HG03378 (cell line): ENCODE measurements at regions not wholly inside any gene's neighbourhood (a gene's known extent, or its start where the extent isn't known, plus 50 kb on each side); places are given as distances from the start of the nearest gene placed in this dataset.
"Not testable (repeated sequence)": the region's sequence is repeated elsewhere in the genome, so short reads cannot be mapped to it uniquely, and the experiment has no call there.

Experiments
- ATAC-seq: cut with Tn5 transposase; IDR thresholded peaks from one replicate; pipeline ENCODE4 v1.9.1; 2021; ENCODE audit warnings: mild to moderate bottlenecking, moderate library complexity; ENCODE audit not compliant: unreplicated experiment

DNA sequence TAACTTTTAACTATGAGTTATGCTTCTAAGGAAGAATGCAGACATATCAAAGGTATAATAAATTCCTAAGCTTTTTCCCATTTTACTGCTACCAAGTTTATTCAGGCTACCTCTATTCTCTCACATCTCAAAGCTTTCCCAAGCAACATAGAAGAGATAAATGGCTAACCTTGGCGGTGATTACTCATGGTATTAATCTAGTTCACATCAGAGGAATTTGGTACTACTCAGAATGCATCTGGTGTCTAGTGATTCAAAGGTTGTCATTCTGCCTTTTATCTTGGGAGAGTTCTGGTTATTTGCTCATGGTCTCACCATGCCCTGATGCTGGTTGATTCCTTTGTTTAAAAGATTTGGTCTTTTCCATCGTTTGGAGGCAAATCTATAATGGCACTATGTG is 182.7 kb downstream of the TAF11L14 start:
- no peak for ATAC-seq

- ATAC-seq = no peak
These were observed 183.7 kb downstream of the TAF11L14 start for GRCh38 chr5:17817990-17818389.

DNA sequence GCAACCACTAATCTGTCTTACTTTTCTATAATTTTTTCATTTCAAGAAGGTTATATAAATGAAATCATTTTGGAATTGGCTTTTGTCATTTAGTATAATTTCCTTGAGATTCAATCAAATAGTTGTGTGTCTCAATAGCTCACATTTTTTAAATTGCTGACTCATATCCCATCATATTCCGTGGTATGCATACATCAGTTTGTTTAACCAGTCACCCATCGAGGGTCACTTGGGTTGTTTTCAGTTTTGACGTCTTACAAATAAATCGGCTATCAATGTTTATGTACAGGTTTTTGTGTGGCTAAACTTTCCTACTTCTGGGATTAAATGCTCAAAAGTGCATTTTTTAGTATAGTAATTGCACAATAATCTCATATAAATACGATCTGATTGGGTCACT is 185.5 kb downstream of the TAF11L14 start:
- no peak for ATAC-seq

GRCh38 chr5:17828681-17829080 is 194.4 kb downstream of the TAF11L14 start:
- ATAC-seq = no peak

- ATAC-seq = no peak
These were observed 195.2 kb downstream of the TAF11L14 start for GRCh38 chr5:17829456-17829855.

GRCh38 chr5:17831279-17831678 is 197.0 kb downstream of the TAF11L14 start:
- ATAC-seq = no peak

DNA sequence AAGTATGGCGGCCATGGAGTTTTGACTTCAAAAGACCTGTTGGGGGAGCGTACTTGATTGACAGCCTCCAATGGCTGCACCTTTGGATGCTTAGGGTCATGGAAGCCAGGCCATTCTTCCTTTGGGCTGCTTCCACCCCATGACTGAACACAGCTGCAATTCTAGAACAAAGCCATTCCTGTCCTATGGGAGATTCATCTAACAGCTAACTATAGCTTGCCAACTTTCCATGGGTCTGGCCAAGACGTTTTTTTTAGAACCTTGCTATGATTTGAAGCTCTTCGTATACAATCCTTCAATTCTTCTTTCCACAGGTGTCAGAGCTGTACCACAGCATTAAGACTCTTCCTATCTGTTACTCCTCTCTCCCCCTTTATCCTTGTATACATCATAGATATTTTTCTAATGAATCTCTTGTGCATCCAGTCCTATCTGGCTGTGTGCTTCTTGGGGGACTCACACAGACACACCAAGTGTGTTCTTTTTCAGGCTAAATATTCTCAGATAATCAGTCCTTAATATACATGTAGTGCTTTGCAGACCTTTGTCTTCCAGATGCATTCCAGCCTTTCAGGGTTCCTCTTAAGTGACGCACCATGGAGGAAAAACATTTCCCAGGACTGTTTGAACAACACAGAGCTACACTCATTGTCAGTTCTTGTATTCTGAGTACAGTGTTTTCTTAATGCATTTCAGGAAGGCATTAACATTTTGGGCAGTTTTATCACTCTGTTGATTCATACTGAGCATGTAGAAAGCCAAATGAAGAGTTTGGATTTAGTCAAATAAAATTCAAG is 198.9 kb downstream of the TAF11L14 start:
- no peak for ATAC-seq

DNA sequence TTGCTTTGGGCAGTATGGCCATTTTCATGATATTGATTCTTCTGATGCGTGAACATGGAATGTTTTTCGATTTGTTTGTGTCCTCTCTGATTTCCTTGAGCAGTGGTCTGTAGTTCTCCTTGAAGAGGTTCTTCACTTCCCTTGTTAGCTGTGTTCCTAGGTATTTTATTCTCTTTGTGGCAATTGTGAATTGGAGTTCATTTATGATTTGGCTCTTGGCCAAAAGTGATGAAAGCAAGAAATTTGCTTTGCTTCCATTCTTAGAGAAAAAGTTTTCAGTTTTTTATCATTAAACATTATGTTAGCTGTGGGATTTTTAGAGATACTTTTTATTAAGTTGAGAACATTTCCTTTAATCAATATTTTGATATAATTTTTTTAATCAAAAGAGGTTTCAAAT is 203.5 kb downstream of the TAF11L14 start:
- no peak for ATAC-seq

GRCh38 chr5:17838469-17838868 is 204.2 kb downstream of the TAF11L14 start:
- ATAC-seq = no peak

- no peak for ATAC-seq
These were observed 205.6 kb downstream of the TAF11L14 start for GRCh38 chr5:17839848-17840247.

- no peak for ATAC-seq
These were observed 212.2 kb downstream of the TAF11L14 start for GRCh38 chr5:17846496-17846895.

- no peak for ATAC-seq
These were observed 213.0 kb downstream of the TAF11L14 start for GRCh38 chr5:17847286-17847685.

- no peak for ATAC-seq
These were observed 217.9 kb downstream of the TAF11L14 start for GRCh38 chr5:17852111-17852510.

DNA sequence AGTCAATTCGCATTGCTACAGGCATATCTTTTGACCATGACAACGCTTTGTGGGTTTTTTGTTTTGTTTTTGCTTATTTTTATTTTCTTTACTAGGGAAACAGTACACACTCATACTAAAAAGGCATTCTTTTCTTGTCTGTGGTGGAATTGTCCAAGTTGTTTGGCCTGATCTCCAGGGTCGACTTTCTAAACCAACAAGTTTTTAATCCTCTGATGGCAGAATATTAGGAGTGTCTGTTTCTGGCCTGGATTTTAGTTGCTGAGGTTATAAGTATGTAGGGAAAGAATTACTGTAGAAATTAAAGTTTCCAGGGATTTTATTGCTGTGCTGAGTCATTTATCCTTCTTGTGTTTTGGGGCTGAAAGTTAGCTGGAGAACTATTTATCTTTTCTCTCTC is 218.5 kb downstream of the TAF11L14 start:
- ATAC-seq = no peak

DNA sequence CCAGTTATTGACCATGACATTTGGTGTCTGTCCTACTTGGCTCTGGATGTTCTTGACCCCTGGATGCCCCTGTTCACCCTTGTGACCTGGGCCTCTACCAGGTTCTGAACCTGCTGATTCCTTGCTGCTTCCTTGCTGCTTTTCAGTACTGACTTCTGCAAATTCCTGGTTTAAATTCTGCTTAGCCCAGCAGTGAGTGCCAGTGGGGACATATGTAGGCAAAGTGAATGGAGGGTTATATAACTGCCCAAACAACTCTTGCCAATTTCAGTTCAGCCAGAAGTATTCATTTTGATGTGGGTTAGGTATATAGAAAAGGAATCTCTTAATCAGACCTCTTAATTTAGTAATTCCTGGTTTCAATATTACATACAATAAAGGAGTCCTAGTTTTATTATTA is 220.6 kb downstream of the TAF11L14 start:
- ATAC-seq = no peak

DNA sequence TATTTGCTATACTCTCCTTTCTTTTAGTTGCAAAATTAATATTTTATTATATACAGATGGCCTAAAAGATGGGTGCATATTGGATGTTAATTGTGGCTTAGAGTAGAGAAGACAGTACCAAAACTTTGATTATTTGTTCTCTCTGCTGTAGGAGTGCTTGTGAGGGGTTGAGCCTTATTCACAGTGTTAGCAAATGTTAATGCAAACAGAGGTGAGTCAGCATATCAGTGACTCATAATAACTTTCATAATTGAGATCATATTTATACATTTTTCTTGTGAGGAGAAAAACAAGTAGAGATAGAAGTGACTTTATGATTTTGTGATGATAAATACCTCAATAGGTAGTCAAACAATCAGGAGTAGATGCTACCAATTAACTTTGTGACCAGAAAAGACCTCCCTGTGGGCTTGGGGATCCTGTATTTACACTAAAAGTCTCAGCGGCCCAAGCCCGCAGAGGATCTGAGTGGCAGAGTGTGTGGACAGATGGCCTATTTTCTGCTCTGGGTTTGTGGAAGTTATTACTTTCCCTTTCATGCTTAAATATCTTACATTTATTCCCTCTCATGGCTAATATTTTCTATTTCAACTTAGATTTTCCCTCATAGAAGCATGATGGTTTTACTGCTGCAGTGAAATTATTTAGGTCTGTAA is 226.5 kb downstream of the TAF11L14 start:
- ATAC-seq = no peak

GRCh38 chr5:17864903-17865302 is 230.6 kb downstream of the TAF11L14 start:
- ATAC-seq = not testable (repeated sequence)

- not testable (repeated sequence) for ATAC-seq
These were observed 231.7 kb downstream of the TAF11L14 start for GRCh38 chr5:17865966-17866365.

GRCh38 chr5:17872204-17872603 is 237.9 kb downstream of the TAF11L14 start:
- no peak for ATAC-seq

DNA sequence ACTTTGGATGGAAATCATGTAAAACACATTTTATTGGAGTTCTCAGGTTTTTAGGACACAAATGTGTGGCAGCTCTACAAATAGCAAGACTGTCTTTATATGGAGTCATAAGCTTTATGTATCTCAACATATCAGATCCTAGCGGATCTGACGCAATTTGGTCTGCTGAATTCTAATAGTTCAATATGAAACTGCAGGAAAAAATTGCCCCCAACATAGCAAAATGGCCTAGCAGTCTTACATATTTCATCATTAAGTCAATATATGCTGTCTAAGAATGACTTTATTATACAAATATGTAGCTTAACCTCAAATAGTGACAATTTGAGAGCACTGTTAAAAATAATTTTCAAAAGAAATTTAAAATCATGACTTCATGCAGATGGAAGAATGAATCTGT is 244.3 kb downstream of the TAF11L14 start:
- no peak for ATAC-seq

GRCh38 chr5:17879276-17879675 is 245.0 kb downstream of the TAF11L14 start:
- ATAC-seq = no peak

DNA sequence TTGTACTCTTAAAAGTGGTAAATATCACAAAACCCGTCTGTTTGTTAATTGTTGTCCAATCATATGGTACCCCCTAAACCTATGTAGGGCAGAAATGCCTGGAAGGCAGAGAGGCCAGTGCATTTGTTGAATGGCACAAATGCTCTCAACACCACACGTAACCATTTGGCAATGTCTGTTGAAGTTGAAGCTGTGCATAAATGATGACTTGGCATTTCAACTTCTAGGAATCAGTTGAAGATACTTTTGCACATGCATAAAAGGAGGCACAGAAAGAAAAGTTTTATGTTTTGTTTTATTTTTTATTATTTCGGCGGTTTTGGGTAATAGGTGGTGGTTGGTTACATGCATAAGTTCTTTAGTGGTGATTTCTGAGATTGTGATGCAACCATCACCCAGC is 246.6 kb downstream of the TAF11L14 start:
- no peak for ATAC-seq
